OCI-LY3 (cell line): ENCODE measurements at regions not wholly inside any gene's neighbourhood (a gene's known extent, or its start where the extent isn't known, plus 50 kb on each side); places are given as distances from the start of the nearest gene placed in this dataset.

Experiments
- CTCF ChIP-seq: fragments of 200-600, 300-600 bp; sonication (generic); IDR thresholded peaks from 2 replicates; pipeline ENCODE4 v1.5.1; 2014; ENCODE audit warnings: antibody characterized with exemption, low read length, low read depth
- EZH2phosphoT487 ChIP-seq: fragments of 200-600 bp; shearing (Covaris generic); IDR thresholded peaks from 2 replicates; pipeline ENCODE4 v1.6.1; 2018; ENCODE audit warnings: antibody characterized with exemption, mixed run types, low read depth

GRCh38 chr18:5611221-5611620 is 67.4 kb upstream of the EPB41L3 start:
- TF ChIP-seq CTCF (no peak), EZH2phosphoT487 (no peak)
